Cardiac fibroblast (primary cell): ENCODE measurements at regions not wholly inside any gene's neighbourhood (a gene's known extent, or its start where the extent isn't known, plus 50 kb on each side); places are given as distances from the start of the nearest gene placed in this dataset.
A peak's percentile ranks its signal among the peaks of the same experiment; 100 is the strongest.

Experiments
- DNase-seq, 2 donors: peaks; one replicate each; pipeline versions ENCODE4 v3.0.0 to v3.0.0-alpha.2; 2010; ENCODE audit warnings: low read depth in 2 of 2
- H3K4me3 ChIP-seq, 2 donors: replicated peaks in 1 of 2; 1 replicate in 1 of 2; 2 replicates in 1 of 2; pipeline ENCODE4 v1.5.1; 2011; ENCODE audit warnings: low read depth in 2 of 2, low read length in 2 of 2, mild to moderate bottlenecking in 2 of 2, moderate library complexity in 1 of 2
- TF ChIP-seq, protein P1 (sequence below): IDR thresholded peaks from one replicate; pipeline ENCODE4 v1.5.1; 2011; ENCODE audit warnings: low read depth, mild to moderate bottlenecking, low read length, inconsistent platforms

DNA sequence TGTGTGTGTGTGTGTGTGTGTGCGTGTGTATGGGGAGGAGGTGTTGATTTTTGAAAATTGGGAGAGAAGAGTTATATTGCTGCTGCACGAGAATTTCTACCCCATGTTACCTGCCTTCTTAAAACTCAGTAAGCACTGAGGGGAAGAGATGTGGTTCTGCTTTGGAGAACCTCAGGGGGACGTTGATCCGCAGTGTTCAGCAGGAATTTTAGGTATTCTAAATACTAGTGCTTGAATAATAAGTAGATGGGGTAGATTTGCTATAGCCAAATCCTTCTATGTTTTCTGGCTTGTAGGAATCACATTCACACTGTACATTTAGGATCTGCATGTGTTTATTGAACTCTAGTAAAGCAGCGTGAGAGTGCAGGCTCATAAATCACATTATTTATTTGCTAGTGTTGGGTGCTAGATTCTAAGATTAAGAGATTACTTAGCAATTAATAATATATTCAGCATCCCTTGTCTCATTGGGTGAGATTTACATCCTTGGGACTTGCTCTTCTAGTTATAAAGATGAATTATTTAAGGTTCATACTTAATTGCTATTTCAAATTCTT is 268.1 kb downstream of the MFSD1 start:
- DNase-seq = no peak
- no peak overlapping the region for H3K4me3 ChIP-seq
- TF ChIP-seq, protein P1, sequence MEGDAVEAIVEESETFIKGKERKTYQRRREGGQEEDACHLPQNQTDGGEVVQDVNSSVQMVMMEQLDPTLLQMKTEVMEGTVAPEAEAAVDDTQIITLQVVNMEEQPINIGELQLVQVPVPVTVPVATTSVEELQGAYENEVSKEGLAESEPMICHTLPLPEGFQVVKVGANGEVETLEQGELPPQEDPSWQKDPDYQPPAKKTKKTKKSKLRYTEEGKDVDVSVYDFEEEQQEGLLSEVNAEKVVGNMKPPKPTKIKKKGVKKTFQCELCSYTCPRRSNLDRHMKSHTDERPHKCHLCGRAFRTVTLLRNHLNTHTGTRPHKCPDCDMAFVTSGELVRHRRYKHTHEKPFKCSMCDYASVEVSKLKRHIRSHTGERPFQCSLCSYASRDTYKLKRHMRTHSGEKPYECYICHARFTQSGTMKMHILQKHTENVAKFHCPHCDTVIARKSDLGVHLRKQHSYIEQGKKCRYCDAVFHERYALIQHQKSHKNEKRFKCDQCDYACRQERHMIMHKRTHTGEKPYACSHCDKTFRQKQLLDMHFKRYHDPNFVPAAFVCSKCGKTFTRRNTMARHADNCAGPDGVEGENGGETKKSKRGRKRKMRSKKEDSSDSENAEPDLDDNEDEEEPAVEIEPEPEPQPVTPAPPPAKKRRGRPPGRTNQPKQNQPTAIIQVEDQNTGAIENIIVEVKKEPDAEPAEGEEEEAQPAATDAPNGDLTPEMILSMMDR = no peak

DNA sequence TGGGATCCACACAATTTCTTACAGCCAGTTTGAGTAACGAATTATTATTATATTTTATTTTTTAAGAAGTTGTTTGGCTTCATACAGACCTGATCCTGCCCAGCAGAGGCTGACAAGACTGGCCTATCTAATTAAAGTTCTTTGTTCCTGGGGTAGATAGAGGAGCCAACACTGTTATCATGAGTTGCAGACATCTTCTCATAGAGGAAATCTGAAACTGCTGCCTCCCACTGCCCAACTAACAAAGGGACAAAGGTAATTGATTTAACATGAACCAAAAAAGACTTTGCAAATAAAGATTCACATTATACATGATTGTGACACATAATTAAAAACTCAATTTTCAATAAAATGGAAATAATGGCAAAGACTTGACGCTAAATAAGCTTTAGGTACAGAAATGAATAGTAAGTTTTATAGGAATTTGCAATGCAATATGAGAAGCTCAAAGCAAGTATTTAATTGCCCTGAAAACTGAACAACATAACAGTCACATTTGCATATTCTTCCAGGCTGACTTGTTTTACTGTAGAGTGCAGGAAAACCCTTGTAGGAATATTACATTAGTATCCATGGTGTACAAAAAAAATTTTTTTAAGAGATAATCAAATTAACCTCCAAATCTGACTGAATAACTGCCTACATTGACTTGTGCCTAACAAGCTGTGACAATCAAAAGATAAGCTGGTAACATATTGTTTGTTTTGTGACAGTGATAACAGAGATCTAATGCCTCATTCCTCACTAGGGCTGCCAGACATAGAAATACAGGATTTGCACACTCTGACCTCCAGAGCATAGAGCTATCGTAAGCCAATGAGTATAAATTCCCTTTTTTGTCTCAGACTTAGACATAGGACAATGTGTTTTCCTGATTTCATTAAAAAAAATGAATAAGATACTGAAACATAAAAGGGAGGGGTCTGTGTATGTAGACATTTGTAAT is 273.2 kb downstream of the MFSD1 start:
- TF ChIP-seq, protein P1 = no peak
- no peak for DNase-seq

DNA sequence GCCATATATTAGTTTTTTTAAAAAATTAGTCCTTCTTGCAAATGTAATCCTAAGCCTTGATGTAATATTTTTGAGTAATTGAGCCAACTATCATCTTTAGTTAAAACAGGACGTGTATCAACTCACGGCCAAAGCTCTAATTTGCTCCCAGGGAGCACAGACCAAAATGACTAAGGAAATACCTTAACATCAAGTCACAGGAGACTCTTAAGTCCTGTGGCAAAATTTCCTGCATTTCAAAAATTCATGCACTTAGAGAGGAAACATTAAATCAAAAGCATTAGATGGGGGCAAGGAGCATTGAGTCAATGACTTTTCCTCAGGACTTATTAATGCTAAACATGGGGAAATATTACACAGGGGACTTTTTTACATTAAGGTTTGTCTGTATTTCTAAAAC is 276.0 kb downstream of the MFSD1 start:
- no peak overlapping the region for H3K4me3 ChIP-seq
- peak in 1 of 2 donors; percentile 84 for DNase-seq
- TF ChIP-seq, protein P1 = no peak

More for the DNA sequence above, 273.2 kb downstream of the MFSD1 start:
- H3K4me3 ChIP-seq = no peak overlapping the region

DNA sequence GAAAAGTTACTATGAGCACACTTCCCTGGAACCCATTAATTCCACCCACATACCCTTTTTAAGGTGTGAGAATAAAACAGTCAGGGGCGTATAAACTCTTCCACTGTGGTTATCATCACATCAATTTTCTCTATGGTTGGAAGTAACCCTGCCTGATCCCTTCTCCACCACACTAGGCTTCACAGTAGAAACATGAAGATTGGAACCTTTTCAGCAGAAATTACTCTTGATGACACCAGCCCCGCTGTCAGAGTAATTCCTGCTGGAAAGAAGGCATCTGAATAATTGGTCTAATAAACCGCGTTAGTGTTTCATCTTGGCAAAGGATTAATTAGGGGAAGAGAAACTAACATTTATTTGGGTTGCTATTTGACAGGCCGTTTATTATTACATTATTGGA is 278.4 kb downstream of the MFSD1 start:
- H3K4me3 ChIP-seq = no peak overlapping the region
- DNase-seq = no peak
- TF ChIP-seq, protein P1 = no peak

DNA sequence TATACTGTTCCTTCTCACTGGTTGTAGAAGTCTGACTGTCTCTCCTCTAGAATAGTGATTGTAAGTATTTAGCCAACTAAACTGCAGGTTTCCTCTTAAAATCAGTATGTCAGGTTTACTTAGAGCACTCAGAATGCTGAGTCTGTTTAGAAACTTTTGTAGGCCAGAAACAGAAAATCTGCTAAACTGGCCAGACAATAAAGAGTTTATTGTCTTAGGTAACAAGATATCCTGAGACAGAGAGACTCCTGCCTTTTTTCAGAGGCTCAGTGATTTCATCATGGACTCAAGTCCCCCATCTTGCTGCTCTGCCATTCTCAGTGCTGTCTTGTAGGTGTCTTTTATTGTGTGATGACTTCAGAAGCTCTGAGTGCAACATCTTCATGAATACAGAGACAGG is 279.0 kb downstream of the MFSD1 start:
- DNase-seq = no peak
- TF ChIP-seq, protein P1 = no peak
- no peak overlapping the region for H3K4me3 ChIP-seq

DNA sequence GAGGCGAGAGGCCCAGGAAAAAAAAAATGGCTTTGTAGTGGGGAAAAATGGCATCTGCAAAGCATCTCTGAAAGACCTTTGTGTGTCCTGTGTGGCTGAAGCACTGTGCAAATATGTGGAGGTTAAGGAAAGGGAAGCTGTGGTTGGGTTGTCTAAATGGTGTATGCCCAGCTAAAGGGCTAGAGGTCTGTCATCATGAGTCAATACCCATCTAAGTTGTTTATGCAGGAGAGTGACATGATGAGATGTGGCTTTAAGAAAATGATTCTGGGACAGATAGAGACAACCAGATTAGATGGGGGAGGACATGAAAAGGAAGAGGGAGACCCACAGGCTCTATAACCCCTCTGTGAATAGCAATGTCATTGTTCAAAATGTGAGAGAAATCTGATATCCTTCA is 280.7 kb downstream of the MFSD1 start:
- DNase-seq = peak in 1 of 2 donors; percentile 57
- TF ChIP-seq, protein P1 = no peak
- H3K4me3 ChIP-seq = no peak overlapping the region
